ENCODE measurements at regions not wholly inside any gene's neighbourhood (a gene's known extent, or its start where the extent isn't known, plus 50 kb on each side); places are given as distances from the start of the nearest gene placed in this dataset.

- no peaks in the 10 kb centered on the region for H3K4me1 ChIP-seq (ENCODE audit: insufficient read depth, low read length)
- H3K9me3 ChIP-seq (ENCODE audit: low read depth, low read length), result no peaks in the 10 kb centered on the region
- no peaks in the 10 kb centered on the region for H3K27me3 ChIP-seq (ENCODE audit: insufficient read depth, low read length)
- H3K4me3 ChIP-seq (ENCODE audit: low read length), result no peak overlapping the region
Measured at GRCh38 chr5:51039424-51040329, 343.6 kb upstream of the ISL1 start.

DNA sequence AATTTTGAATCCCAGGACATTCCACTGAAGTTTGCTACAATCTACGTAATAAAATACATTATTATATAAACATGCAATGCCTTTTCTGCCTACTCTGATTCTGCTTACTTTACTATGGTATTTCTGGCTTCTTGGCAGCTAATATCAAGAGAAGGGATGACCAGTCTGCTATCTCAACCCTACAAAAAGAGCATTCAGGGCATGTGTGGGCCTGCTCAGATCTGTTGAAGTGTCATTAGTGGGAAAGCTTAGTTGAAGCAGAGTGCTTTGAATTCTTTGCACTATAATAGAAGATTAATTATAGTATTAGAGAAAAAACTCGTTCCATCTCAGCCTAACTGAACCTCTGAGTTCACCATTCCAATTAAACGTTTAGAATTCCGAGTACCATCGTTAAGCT, 339.5 kb upstream of the ISL1 start:
- H3K27me3 ChIP-seq (ENCODE audit: insufficient read depth, low read length), result no peaks in the 10 kb centered on the region
- no peaks in the 10 kb centered on the region for H3K9me3 ChIP-seq (ENCODE audit: low read depth, low read length)
- H3K4me1 ChIP-seq (ENCODE audit: insufficient read depth, low read length), result no peaks in the 10 kb centered on the region
- H3K4me3 ChIP-seq (ENCODE audit: low read length), result no peak overlapping the region

DNA sequence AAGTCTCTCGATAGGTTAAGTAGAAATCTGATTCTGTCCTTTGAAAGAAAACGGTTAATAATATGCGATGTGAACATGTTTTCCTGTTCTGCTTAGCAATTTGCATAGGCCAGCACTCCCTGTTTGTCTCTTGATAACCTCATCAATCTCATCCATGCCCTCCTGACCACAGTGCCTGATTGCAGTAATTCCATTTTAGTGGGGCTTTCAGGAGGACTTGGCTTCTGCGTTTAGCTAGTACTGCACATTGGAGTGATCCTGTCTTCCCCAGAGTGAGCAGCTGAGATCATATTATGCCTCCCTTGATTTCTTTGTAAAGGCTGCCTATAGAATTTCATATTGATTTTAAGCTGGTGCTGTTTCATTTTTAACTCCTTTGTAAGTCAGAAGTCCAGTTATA, 335.9 kb upstream of the ISL1 start:
- Histone ChIP-seq H3K9me3 (ENCODE audit: low read depth, low read length) (no peaks in the 10 kb centered on the region), H3K4me3 (ENCODE audit: low read length) (no peak overlapping the region), H3K27me3 (ENCODE audit: insufficient read depth, low read length) (no peaks in the 10 kb centered on the region), H3K4me1 (ENCODE audit: insufficient read depth, low read length) (no peaks in the 10 kb centered on the region)

GRCh38 chr5:51053361-51053760, 329.9 kb upstream of the ISL1 start:
- no peaks in the 10 kb centered on the region for H3K9me3 ChIP-seq (ENCODE audit: low read depth, low read length)
- H3K27me3 ChIP-seq (ENCODE audit: insufficient read depth, low read length), result no peaks in the 10 kb centered on the region
- no peak overlapping the region for H3K4me3 ChIP-seq (ENCODE audit: low read length)
- no peaks in the 10 kb centered on the region for H3K4me1 ChIP-seq (ENCODE audit: insufficient read depth, low read length)

DNA sequence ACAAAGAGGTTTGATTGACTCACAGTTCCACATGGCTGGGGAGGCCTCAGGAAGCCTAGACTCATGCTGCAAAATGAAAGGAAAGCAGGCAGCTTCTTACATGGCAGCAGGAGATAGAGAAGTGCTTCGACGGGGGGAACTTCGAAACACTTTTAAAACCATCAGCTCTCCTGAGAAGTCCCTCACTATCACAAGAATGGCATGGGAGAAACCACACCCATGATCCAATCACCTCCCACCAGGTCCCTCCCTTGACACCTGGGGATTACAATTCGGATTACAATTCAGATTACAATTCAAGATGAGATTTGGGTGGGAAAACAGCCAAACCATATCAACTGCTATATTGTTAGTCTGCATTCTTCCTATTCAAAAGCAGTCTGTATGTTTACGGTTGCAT, 322.3 kb upstream of the ISL1 start:
- Histone ChIP-seq H3K9me3 (ENCODE audit: low read depth, low read length) (peaks cover 7% of the 10 kb centered on the region), H3K4me1 (ENCODE audit: insufficient read depth, low read length) (no peaks in the 10 kb centered on the region), H3K27me3 (ENCODE audit: insufficient read depth, low read length) (no peaks in the 10 kb centered on the region), H3K4me3 (ENCODE audit: low read length) (no peak overlapping the region)

DNA sequence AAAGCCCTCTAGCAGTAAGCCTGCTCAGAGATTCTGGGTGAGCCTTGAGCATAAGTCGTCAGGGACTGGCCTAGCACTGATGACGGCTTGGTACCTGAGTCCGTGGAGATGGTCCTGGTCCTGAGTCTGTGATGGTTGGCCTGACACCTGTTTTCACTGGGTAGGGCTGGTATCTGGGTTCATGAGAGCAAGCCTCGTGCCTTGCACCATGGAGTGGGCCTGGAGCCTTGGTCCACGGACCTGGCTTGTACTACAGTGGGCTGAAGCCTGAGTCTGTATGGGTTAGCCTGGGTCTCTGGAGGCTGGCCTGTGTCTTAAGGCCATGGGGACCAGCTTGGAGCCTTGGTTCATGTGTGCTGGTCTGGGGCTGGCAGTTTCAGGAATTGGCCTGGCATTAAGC, 310.3 kb upstream of the ISL1 start:
- Histone ChIP-seq H3K9me3 (ENCODE audit: low read depth, low read length) (peaks cover 6% of the 10 kb centered on the region), H3K27me3 (ENCODE audit: insufficient read depth, low read length) (no peaks in the 10 kb centered on the region), H3K4me3 (ENCODE audit: low read length) (no peak overlapping the region), H3K4me1 (ENCODE audit: insufficient read depth, low read length) (no peaks in the 10 kb centered on the region)

- H3K4me3 ChIP-seq (ENCODE audit: low read length), result no peak overlapping the region
- no peaks in the 10 kb centered on the region for H3K27me3 ChIP-seq (ENCODE audit: insufficient read depth, low read length)
- no peaks in the 10 kb centered on the region for H3K9me3 ChIP-seq (ENCODE audit: low read depth, low read length)
- H3K4me1 ChIP-seq (ENCODE audit: insufficient read depth, low read length), result no peaks in the 10 kb centered on the region
Measured at GRCh38 chr5:51082741-51083140, 300.5 kb upstream of the ISL1 start.

- no peaks in the 10 kb centered on the region for H3K27me3 ChIP-seq (ENCODE audit: insufficient read depth, low read length)
- no peaks in the 10 kb centered on the region for H3K9me3 ChIP-seq (ENCODE audit: low read depth, low read length)
- no peak overlapping the region for H3K4me3 ChIP-seq (ENCODE audit: low read length)
- H3K4me1 ChIP-seq (ENCODE audit: insufficient read depth, low read length), result no peaks in the 10 kb centered on the region
Measured at GRCh38 chr5:51091816-51092215, 291.4 kb upstream of the ISL1 start.

- no peaks in the 10 kb centered on the region for H3K9me3 ChIP-seq (ENCODE audit: low read depth, low read length)
- no peaks in the 10 kb centered on the region for H3K4me1 ChIP-seq (ENCODE audit: insufficient read depth, low read length)
- H3K4me3 ChIP-seq (ENCODE audit: low read length), result no peak overlapping the region
- no peaks in the 10 kb centered on the region for H3K27me3 ChIP-seq (ENCODE audit: insufficient read depth, low read length)
Measured at GRCh38 chr5:51095486-51095885, 287.8 kb upstream of the ISL1 start.

DNA sequence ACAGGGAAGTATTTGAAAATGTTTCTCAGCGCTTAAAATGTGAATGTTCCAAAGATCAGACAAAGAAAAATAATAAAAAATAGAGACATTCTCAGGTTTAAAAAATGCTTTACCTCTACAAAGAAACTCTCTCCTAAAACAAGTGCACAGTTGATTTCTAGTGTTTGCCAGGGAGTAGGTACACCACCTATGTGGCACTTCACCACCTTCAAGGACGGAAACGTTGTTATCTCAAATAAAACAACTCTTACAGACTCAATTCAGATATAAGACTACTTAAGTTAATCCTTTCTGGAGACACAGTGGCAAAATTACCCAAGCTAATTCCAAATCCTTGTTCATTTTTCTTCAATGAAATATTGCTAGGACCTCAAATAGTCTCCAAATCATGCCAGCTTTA, 286.4 kb upstream of the ISL1 start:
- Histone ChIP-seq H3K27me3 (ENCODE audit: insufficient read depth, low read length) (no peaks in the 10 kb centered on the region), H3K4me3 (ENCODE audit: low read length) (no peak overlapping the region), H3K4me1 (ENCODE audit: insufficient read depth, low read length) (no peaks in the 10 kb centered on the region), H3K9me3 (ENCODE audit: low read depth, low read length) (no peaks in the 10 kb centered on the region)

DNA sequence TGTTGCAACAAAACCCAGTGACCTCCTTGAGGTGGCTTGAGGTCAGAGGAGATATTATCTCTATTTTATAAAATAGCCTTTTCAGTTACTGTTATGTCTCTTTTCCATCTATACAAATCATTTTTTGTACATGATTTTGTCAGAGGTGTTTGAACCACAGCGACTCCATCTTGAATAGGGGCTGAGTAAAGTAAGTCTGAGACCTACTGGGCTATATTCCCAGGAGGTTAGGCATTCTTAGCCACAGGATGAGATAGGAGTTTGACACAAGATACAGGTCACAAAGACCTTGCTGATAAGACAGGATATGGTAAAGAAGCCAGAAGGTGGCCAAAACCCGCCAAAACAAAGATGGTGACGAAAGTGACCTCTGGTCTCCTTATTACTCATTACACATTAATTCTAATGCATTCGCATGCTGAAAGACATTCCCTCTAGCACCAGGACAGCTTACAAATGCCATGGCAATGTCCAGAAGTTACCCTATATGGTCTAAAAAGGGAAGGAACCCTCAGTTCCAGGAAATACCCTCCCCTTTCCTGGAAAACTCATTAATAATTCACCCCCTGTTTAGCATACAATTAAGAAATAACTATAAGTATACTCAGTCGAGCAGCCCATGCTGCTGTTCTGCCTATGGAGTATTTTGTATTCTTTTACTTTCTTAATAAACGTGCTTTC, 283.9 kb upstream of the ISL1 start:
- Histone ChIP-seq H3K4me1 (ENCODE audit: insufficient read depth, low read length) (no peaks in the 10 kb centered on the region), H3K9me3 (ENCODE audit: low read depth, low read length) (no peaks in the 10 kb centered on the region), H3K4me3 (ENCODE audit: low read length) (no peak overlapping the region), H3K27me3 (ENCODE audit: insufficient read depth, low read length) (no peaks in the 10 kb centered on the region)

DNA sequence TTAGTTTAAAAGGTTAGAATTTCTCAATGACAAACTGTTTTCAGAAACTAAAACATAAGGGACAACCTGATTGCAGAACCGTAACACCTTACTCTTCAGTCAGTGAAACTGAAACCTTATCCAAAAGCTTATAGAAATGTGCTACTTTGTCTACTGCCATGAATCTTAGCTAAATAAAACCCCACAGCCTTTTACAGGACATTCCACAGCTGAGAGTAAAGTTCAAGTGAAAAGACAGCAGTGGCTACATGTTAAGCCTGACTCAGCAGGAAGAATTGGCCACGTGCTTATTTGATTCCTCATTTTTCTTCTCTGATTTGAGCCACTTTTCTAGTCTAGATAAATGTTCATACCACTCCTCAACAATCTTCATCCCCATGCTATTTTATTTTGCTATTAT, 278.7 kb upstream of the ISL1 start:
- Histone ChIP-seq H3K9me3 (ENCODE audit: low read depth, low read length) (no peaks in the 10 kb centered on the region), H3K4me3 (ENCODE audit: low read length) (no peak overlapping the region), H3K4me1 (ENCODE audit: insufficient read depth, low read length) (no peaks in the 10 kb centered on the region), H3K27me3 (ENCODE audit: insufficient read depth, low read length) (no peaks in the 10 kb centered on the region)

DNA sequence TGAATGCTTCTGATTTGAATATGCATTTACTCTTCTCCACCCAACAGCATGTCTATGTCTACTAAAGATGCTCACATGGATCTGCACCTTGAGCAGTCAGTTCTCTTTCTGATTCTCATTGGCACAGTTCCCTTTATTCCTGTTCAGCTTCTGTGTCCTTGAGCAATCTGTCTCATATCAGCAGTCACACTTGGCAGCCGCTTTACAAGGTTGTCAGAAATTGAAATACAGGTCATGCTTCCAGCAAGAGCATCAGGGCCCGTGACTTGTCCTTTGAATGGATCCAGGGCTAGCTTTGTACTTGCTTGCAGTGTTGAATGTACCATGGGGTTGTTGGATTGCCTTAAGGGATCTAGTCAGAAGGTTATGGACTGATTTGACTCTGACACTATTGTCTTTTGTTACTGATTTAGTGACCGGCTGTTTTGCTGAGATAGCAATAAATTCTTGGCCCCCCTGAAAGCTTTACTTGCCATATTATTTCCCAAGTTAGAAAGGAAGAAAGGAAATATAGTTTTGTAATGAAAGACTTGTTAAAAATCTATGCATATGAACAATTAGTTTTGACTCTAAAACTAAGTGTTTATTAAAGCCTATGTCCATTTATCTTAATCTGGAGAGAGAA, 273.4 kb upstream of the ISL1 start:
- H3K9me3 ChIP-seq (ENCODE audit: low read depth, low read length), result no peaks in the 10 kb centered on the region
- no peaks in the 10 kb centered on the region for H3K27me3 ChIP-seq (ENCODE audit: insufficient read depth, low read length)
- H3K4me3 ChIP-seq (ENCODE audit: low read length), result no peak overlapping the region
- H3K4me1 ChIP-seq (ENCODE audit: insufficient read depth, low read length), result no peaks in the 10 kb centered on the region

- no peak overlapping the region for H3K4me3 ChIP-seq (ENCODE audit: low read length)
- H3K27me3 ChIP-seq (ENCODE audit: insufficient read depth, low read length), result no peaks in the 10 kb centered on the region
- no peaks in the 10 kb centered on the region for H3K9me3 ChIP-seq (ENCODE audit: low read depth, low read length)
- H3K4me1 ChIP-seq (ENCODE audit: insufficient read depth, low read length), result no peaks in the 10 kb centered on the region
Measured at GRCh38 chr5:51131266-51131665, 252.0 kb upstream of the ISL1 start.

DNA sequence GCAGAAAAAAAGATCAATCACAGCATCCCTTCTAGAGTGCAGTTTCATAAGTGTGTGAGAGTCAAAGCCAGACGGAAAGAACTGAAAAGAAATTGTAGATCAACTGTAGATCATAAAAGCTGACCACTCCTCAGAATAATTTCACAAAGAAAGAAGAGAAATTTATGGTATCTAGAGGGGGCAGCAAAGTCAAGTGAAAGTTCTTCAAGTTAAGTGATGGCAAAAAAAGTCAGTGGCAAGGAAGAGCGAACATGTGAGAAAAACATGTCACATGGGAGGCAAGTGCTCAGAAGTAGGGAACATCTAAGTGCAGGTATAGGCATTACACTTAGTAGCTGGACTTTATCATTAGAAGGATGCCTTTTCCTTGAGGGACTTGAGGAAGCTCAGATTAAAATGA, 245.1 kb upstream of the ISL1 start:
- H3K27me3 ChIP-seq (ENCODE audit: insufficient read depth, low read length), result no peaks in the 10 kb centered on the region
- H3K9me3 ChIP-seq (ENCODE audit: low read depth, low read length), result no peaks in the 10 kb centered on the region
- no peak overlapping the region for H3K4me3 ChIP-seq (ENCODE audit: low read length)
- no peaks in the 10 kb centered on the region for H3K4me1 ChIP-seq (ENCODE audit: insufficient read depth, low read length)
